Neural progenitor cell (in vitro differentiated cells): ENCODE measurements at regions not wholly inside any gene's neighbourhood (a gene's known extent, or its start where the extent isn't known, plus 50 kb on each side); places are given as distances from the start of the nearest gene placed in this dataset.
A peak's percentile ranks its signal among the peaks of the same experiment; 100 is the strongest.

Source experiments
- DNase-seq: peaks from one replicate; pipeline ENCODE4 v3.0.0-alpha.2; 2016; ENCODE audit warnings: low spot score
- H2AFZ ChIP-seq: fragments of 200-600 bp; sonication (generic); replicated peaks from 2 replicates; pipeline ENCODE4 v1.6.1; 2016; ENCODE audit warnings: antibody characterized with exemption
- H3F3A ChIP-seq: fragments of 200-600 bp; sonication (generic); 2 replicates; pipeline ENCODE4 v1.6.1; 2016; ENCODE audit warnings: antibody characterized with exemption, low read depth
- H3K27ac ChIP-seq: fragments of 200-600 bp; sonication (generic); 2 replicates; pipeline ENCODE4 v1.5.1; 2016; ENCODE audit warnings: mild to moderate bottlenecking
- H3K27me3 ChIP-seq: fragments of 200-600 bp; sonication (generic); 2 replicates; pipeline ENCODE4 v1.6.1; 2016; ENCODE audit warnings: mild to moderate bottlenecking, moderate library complexity
- H3K36me3 ChIP-seq: fragments of 200-600 bp; sonication (generic); 2 replicates; pipeline ENCODE4 v1.5.1; 2016
- H3K4me1 ChIP-seq: fragments of 200-600 bp; sonication (generic); 2 replicates; pipeline ENCODE4 v1.6.1; 2016; ENCODE audit warnings: mixed run types
- H3K4me2 ChIP-seq: fragments of 200-600 bp; sonication (generic); 2 replicates; pipeline ENCODE4 v1.6.1; 2016
- H3K4me3 ChIP-seq: fragments of 200-600 bp; sonication (generic); 2 replicates; pipeline ENCODE4 v1.5.1; 2016
- H3K79me2 ChIP-seq: fragments of 200-600 bp; sonication (generic); 2 replicates; pipeline ENCODE4 v1.6.1; 2016; ENCODE audit warnings: low read depth
- H3K9ac ChIP-seq: fragments of 200-600 bp; sonication (generic); 2 replicates; pipeline ENCODE4 v1.6.1; 2016
- H3K9me3 ChIP-seq: fragments of 200-600 bp; sonication (generic); 2 replicates; pipeline ENCODE4 v1.5.1; 2016; ENCODE audit warnings: low read depth
- H4K20me1 ChIP-seq: fragments of 200-600 bp; sonication (generic); 2 replicates; pipeline ENCODE4 v1.6.1; 2016; ENCODE audit warnings: low read depth
- H3K27ac Mint-ChIP-seq: 3 replicates; pipeline ENCODE4 v1.8.0; 2021; ENCODE audit warnings: mixed read lengths
- H3K27me3 Mint-ChIP-seq: 2 replicates; pipeline ENCODE4 v1.8.0; 2022; ENCODE audit warnings: low read depth, mild to moderate bottlenecking, inconsistent platforms, moderate library complexity, mixed read lengths; ENCODE audit not compliant: insufficient read depth
- H3K36me3 Mint-ChIP-seq: 3 replicates; pipeline ENCODE4 v1.8.0; 2021; ENCODE audit warnings: mixed read lengths
- H3K4me1 Mint-ChIP-seq: 3 replicates; pipeline ENCODE4 v1.8.0; 2021; ENCODE audit warnings: mixed read lengths
- H3K4me3 Mint-ChIP-seq: 3 replicates; pipeline ENCODE4 v1.8.0; 2021; ENCODE audit warnings: mild to moderate bottlenecking, moderate library complexity, mixed read lengths
- H3K9me3 Mint-ChIP-seq: 3 replicates; pipeline ENCODE4 v1.8.0; 2020; ENCODE audit warnings: mixed read lengths
- CTCF ChIP-seq: fragments of 200-600 bp; sonication (generic); IDR thresholded peaks from 2 replicates; pipeline ENCODE4 v1.5.1; 2017; ENCODE audit warnings: antibody characterized with exemption, mild to moderate bottlenecking
- EZH2 ChIP-seq: fragments of 200-600 bp; sonication (generic); IDR thresholded peaks from 2 replicates; pipeline ENCODE4 v1.6.1; 2017; ENCODE audit warnings: antibody characterized with exemption, mild to moderate bottlenecking, moderate library complexity
- EZH2phosphoT487 ChIP-seq: fragments of 200-600 bp; sonication (generic); IDR thresholded peaks from 2 replicates; pipeline ENCODE4 v1.6.1; 2017; ENCODE audit warnings: antibody characterized with exemption

- no peak overlapping the region for H3K4me3 Mint-ChIP-seq
- Histone ChIP-seq H2AFZ (no peak overlapping the region), H3K9ac (no peak overlapping the region), H3K4me2 (no peak overlapping the region), H3K27me3 (no peaks in the 10 kb centered on the region), H3K79me2 (no peaks in the 10 kb centered on the region), H3K36me3 (no peaks in the 10 kb centered on the region), H4K20me1 (no peaks in the 10 kb centered on the region), H3K27ac (no peak overlapping the region), H3K4me3 (no peak overlapping the region), H3F3A (no peaks in the 10 kb centered on the region), H3K4me1 (peaks cover 3% of the 10 kb centered on the region), H3K9me3 (no peaks in the 10 kb centered on the region)
- peaks cover 17% of the 10 kb centered on the region for H3K4me1 Mint-ChIP-seq
- no peaks in the 10 kb centered on the region for H3K27me3 Mint-ChIP-seq
- peaks cover 7% of the 10 kb centered on the region for H3K9me3 Mint-ChIP-seq
- TF ChIP-seq EZH2 (no peak), EZH2phosphoT487 (no peak), CTCF (no peak)
- no peaks in the 10 kb centered on the region for H3K36me3 Mint-ChIP-seq
- DNase-seq = no peak
- no peak overlapping the region for H3K27ac Mint-ChIP-seq
Observed at GRCh38 chr2:220504938-220505503, 877.6 kb downstream of the SLC4A3 start.

- H3K27ac Mint-ChIP-seq = peak overlapping the region; percentile 24
- no peaks in the 10 kb centered on the region for H3K27me3 Mint-ChIP-seq
- no peaks in the 10 kb centered on the region for H3K27me3 ChIP-seq
- TF ChIP-seq CTCF (no peak), EZH2phosphoT487 (no peak), EZH2 (no peak)
- H3K9ac ChIP-seq = no peak overlapping the region
- H3K4me1 ChIP-seq = peaks cover 4% of the 10 kb centered on the region
- H3K36me3 Mint-ChIP-seq = no peaks in the 10 kb centered on the region
- H3K9me3 Mint-ChIP-seq = peaks cover 4% of the 10 kb centered on the region
- no peak overlapping the region for H3K4me2 ChIP-seq
- DNase-seq = no peak
- H3K36me3 ChIP-seq = no peaks in the 10 kb centered on the region
- H3K79me2 ChIP-seq = no peaks in the 10 kb centered on the region
- H3K9me3 ChIP-seq = no peaks in the 10 kb centered on the region
- peaks cover 18% of the 10 kb centered on the region for H3K4me1 Mint-ChIP-seq
- no peak overlapping the region for H3K4me3 Mint-ChIP-seq
- no peak overlapping the region for H2AFZ ChIP-seq
- no peaks in the 10 kb centered on the region for H3F3A ChIP-seq
- no peaks in the 10 kb centered on the region for H4K20me1 ChIP-seq
- H3K27ac ChIP-seq = no peak overlapping the region
- no peak overlapping the region for H3K4me3 ChIP-seq
Observed at GRCh38 chr2:220506466-220506865, 879.0 kb downstream of the SLC4A3 start.

GRCh38 chr2:220509096-220509757 is 881.8 kb downstream of the SLC4A3 start:
- Histone ChIP-seq H3K27ac (no peak overlapping the region), H3K4me3 (no peak overlapping the region), H3K79me2 (no peaks in the 10 kb centered on the region), H3K9me3 (no peaks in the 10 kb centered on the region), H3K9ac (no peak overlapping the region), H4K20me1 (no peaks in the 10 kb centered on the region), H3F3A (no peaks in the 10 kb centered on the region), H3K36me3 (no peaks in the 10 kb centered on the region), H3K4me2 (no peak overlapping the region), H3K27me3 (no peaks in the 10 kb centered on the region), H3K4me1 (peaks cover 7% of the 10 kb centered on the region), H2AFZ (no peak overlapping the region)
- no peak for DNase-seq
- H3K4me1 Mint-ChIP-seq = peaks cover 18% of the 10 kb centered on the region
- no peaks in the 10 kb centered on the region for H3K36me3 Mint-ChIP-seq
- H3K4me3 Mint-ChIP-seq = no peak overlapping the region
- TF ChIP-seq CTCF (no peak), EZH2 (no peak), EZH2phosphoT487 (no peak)
- no peak overlapping the region for H3K27ac Mint-ChIP-seq
- peaks cover 2% of the 10 kb centered on the region for H3K27me3 Mint-ChIP-seq
- H3K9me3 Mint-ChIP-seq = no peaks in the 10 kb centered on the region
